GM19372 (cell line): ENCODE measurements at regions not wholly inside any gene's neighbourhood (a gene's known extent, or its start where the extent isn't known, plus 50 kb on each side); places are given as distances from the start of the nearest gene placed in this dataset.

Experiments
- ATAC-seq: cut with Tn5 transposase; IDR thresholded peaks from one replicate; pipeline ENCODE4 v1.9.1; 2021; ENCODE audit warnings: mild to moderate bottlenecking, low read depth, moderate library complexity; ENCODE audit not compliant: unreplicated experiment

- ATAC-seq = no peak
These were observed 786.2 kb downstream of the SLITRK6 start for GRCh38 chr13:85013006-85013405.

GRCh38 chr13:85009447-85009846 is 789.8 kb downstream of the SLITRK6 start:
- no peak for ATAC-seq

- ATAC-seq = no peak
These were observed 800.0 kb downstream of the SLITRK6 start for GRCh38 chr13:84999252-84999651.

- no peak for ATAC-seq
These were observed 800.5 kb downstream of the SLITRK6 start for GRCh38 chr13:84998681-84999080.

GRCh38 chr13:84997858-84998257 is 801.4 kb downstream of the SLITRK6 start:
- ATAC-seq = no peak

GRCh38 chr13:84994582-84994981 is 804.6 kb downstream of the SLITRK6 start:
- ATAC-seq = no peak

GRCh38 chr13:84985860-84986259 is 813.4 kb downstream of the SLITRK6 start:
- ATAC-seq = no peak

- no peak for ATAC-seq
These were observed 815.9 kb downstream of the SLITRK6 start for GRCh38 chr13:84983321-84983720.

GRCh38 chr13:84980571-84980970 is 818.6 kb downstream of the SLITRK6 start:
- no peak for ATAC-seq

- no peak for ATAC-seq
These were observed 820.4 kb downstream of the SLITRK6 start for GRCh38 chr13:84978851-84979250.

GRCh38 chr13:84973661-84974060 is 825.6 kb downstream of the SLITRK6 start:
- no peak for ATAC-seq

- no peak for ATAC-seq
These were observed 826.3 kb downstream of the SLITRK6 start for GRCh38 chr13:84972907-84973306.

GRCh38 chr13:84962849-84963248 is 836.4 kb downstream of the SLITRK6 start:
- no peak for ATAC-seq

GRCh38 chr13:84962141-84962750 is 837.0 kb downstream of the SLITRK6 start:
- ATAC-seq = no peak

GRCh38 chr13:84961023-84961422 is 838.2 kb downstream of the SLITRK6 start:
- no peak for ATAC-seq

- no peak for ATAC-seq
These were observed 839.4 kb downstream of the SLITRK6 start for GRCh38 chr13:84959818-84960217.

- no peak for ATAC-seq
These were observed 844.6 kb downstream of the SLITRK6 start for GRCh38 chr13:84954636-84955035.

- ATAC-seq = no peak
These were observed 848.1 kb downstream of the SLITRK6 start for GRCh38 chr13:84951128-84951527.

- no peak for ATAC-seq
These were observed 853.0 kb downstream of the SLITRK6 start for GRCh38 chr13:84946192-84946591.

GRCh38 chr13:84940798-84941197 is 858.4 kb downstream of the SLITRK6 start:
- ATAC-seq = no peak

- ATAC-seq = no peak
These were observed 859.1 kb downstream of the SLITRK6 start for GRCh38 chr13:84940167-84940566.

- no peak for ATAC-seq
These were observed 864.3 kb downstream of the SLITRK6 start for GRCh38 chr13:84934911-84935310.

GRCh38 chr13:84933797-84934196 is 865.4 kb downstream of the SLITRK6 start:
- no peak for ATAC-seq
